Fibroblast of pulmonary artery (primary cell): ENCODE measurements at regions not wholly inside any gene's neighbourhood (a gene's known extent, or its start where the extent isn't known, plus 50 kb on each side); places are given as distances from the start of the nearest gene placed in this dataset.
"Not testable (repeated sequence)": the region's sequence is repeated elsewhere in the genome, so short reads cannot be mapped to it uniquely, and the experiment has no call there.

Experiments used
- DNase-seq: peaks from one replicate; pipeline ENCODE4 v3.0.0-alpha.2; 2010; ENCODE audit warnings: low read depth
- H3K4me3 ChIP-seq: replicated peaks from 2 replicates; pipeline ENCODE4 v1.5.1; 2011; ENCODE audit warnings: low read depth, mild to moderate bottlenecking, control low read depth, low read length, moderate library complexity
- CTCF ChIP-seq: IDR thresholded peaks from 2 replicates; pipeline ENCODE4 v1.5.1; 2011; ENCODE audit warnings: mild to moderate bottlenecking, control low read depth, low read length, inconsistent platforms; ENCODE audit errors: missing control alignments

GRCh38 chr1:178039891-178040290 is 54.0 kb upstream of the RASAL2 start:
- DNase-seq: no peak
- TF ChIP-seq CTCF: no peak
- H3K4me3 ChIP-seq: no peak overlapping the region

DNA sequence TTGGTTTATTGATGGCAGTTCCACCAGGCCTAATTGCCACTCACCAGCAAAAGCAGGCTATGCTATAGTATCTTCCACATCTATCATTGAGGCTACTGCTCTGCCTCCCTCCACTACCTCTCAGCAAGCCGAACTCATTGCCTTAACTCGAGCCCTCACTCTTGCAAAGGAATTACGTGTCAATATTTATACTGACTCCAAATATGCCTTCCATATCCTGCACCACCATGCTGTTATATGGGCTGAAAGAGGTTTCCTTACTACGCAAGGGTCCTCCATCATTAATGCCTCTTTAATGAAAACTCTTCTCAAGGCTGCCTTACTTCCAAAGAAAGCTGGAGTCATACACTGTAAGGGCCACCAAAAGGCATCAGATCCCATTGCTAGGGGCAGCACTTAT is 50.0 kb upstream of the RASAL2 start:
- not testable (repeated sequence) for H3K4me3 ChIP-seq, DNase-seq
